CD4-positive, alpha-beta T cell treated with Interleukin-15 for 4 hours (primary cell): ENCODE measurements at regions not wholly inside any gene's neighbourhood (a gene's known extent, or its start where the extent isn't known, plus 50 kb on each side); places are given as distances from the start of the nearest gene placed in this dataset.
"Not testable (repeated sequence)": the region's sequence is repeated elsewhere in the genome, so short reads cannot be mapped to it uniquely, and the experiment has no call there.

Source experiments
- DNase-seq: peaks from one replicate; pipeline ENCODE4 v3.0.0-alpha.2; 2020; ENCODE audit warnings: low spot score

GRCh38 chr2:139686205-139686604 is 906.0 kb upstream of the NXPH2 start:
- DNase-seq: no peak

- no peak for DNase-seq
These were observed 905.1 kb upstream of the NXPH2 start for GRCh38 chr2:139685090-139685983.

- DNase-seq: no peak
These were observed 904.2 kb upstream of the NXPH2 start for GRCh38 chr2:139684286-139684860.

GRCh38 chr2:139674577-139674976 is 894.4 kb upstream of the NXPH2 start:
- DNase-seq: no peak

DNA sequence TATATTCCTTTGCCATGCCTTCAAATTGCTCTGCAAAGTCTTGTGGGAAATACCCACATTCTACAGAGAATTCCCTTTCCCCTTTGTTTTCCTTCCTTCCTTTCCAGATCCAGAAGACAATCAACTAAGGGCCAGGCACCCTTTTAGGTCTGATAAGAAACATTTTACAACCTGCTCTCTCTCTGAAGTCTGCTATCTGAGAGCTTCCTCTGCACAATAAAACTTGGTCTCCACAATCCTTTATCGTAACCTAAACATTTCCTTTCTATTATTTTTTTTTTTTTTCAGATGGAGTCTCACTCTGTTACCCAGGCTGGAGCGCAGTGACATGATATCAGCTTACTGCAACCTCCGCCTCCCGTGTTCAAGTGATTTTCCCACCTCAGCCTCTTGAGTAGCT is 893.3 kb upstream of the NXPH2 start:
- not testable (repeated sequence) for DNase-seq

GRCh38 chr2:139669675-139670074 is 889.5 kb upstream of the NXPH2 start:
- no peak for DNase-seq

DNA sequence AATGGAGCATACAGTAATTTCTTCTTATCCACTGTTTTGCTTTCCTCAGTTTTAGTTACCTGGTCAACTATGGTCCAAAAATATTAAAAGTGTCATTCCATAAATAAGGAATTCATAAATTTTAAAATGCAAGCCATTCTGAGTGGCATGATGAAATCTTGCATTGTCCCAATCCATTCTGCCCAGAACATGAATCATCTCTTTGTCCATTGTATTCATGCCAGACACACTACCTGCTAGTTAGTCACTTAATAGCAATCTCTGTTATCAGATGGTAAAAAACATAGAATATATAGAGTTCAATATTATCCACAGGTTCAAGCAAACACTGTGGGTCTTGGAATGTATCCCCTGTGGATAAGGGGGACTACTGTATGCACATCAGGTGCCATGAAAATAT is 872.2 kb upstream of the NXPH2 start:
- no peak for DNase-seq

- DNase-seq: no peak
These were observed 865.4 kb upstream of the NXPH2 start for GRCh38 chr2:139645617-139646016.

DNA sequence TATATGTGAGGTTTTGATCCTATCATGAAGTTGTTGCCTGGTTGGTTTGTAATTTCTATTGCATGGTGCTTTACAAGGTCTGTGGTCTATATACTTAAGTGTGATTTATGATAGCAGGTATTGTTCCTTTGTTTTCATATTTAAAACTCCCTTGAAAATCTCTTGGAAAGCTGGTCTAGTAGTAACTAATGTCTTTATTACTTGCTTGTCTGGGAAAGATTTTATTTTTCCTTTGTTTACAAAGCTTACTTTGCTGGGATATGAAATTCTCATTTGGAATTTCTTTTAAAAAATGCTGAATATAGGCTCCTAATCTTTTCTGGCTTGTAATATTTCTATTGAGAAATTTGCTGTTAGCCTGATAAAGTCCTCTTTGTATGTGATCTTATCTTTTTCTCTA is 862.9 kb upstream of the NXPH2 start:
- no peak for DNase-seq

- DNase-seq: no peak
These were observed 851.8 kb upstream of the NXPH2 start for GRCh38 chr2:139631966-139632365.

DNA sequence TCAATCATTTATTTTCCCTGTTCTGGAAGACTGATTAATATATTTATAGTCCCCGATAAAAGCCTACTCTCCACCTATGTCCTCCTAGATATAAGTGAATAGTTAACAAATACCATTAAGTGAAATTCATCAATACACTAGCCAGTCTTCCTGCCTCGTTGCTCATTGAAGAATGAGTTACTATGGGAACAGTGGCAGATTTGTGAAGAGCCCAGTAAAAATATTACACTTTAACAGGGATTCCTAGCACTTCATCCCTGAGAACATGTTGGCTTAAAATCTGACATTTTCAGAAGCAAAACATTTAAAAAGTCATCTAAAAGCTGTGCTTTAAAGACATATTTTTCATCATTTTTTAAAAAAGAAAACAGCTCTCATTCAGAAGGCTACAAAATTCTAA is 848.7 kb upstream of the NXPH2 start:
- DNase-seq: no peak

GRCh38 chr2:139626128-139626527 is 845.9 kb upstream of the NXPH2 start:
- DNase-seq: no peak

- no peak for DNase-seq
These were observed 842.5 kb upstream of the NXPH2 start for GRCh38 chr2:139622691-139623090.

GRCh38 chr2:139617747-139618146 is 837.6 kb upstream of the NXPH2 start:
- DNase-seq: no peak

GRCh38 chr2:139613264-139613663 is 833.1 kb upstream of the NXPH2 start:
- no peak for DNase-seq

DNA sequence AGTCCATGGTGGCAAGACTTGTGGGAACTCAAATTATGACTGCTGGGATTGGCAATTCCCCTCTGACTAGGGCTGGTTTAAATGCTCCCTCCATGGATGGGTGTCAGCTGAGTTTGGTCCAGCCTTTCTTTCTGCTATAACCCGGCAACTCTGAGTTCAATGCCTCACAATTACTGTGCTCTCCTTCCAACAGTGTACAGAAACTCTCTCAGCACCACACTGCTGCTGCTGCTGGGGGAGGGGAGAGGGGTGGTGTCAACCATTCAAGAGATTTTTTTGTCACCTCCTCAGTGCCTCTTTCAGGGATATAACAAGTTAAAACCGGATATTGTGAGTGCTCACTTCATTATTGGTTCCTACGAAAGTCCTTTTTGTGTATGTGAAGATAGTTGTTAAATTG is 830.3 kb upstream of the NXPH2 start:
- DNase-seq: no peak

DNA sequence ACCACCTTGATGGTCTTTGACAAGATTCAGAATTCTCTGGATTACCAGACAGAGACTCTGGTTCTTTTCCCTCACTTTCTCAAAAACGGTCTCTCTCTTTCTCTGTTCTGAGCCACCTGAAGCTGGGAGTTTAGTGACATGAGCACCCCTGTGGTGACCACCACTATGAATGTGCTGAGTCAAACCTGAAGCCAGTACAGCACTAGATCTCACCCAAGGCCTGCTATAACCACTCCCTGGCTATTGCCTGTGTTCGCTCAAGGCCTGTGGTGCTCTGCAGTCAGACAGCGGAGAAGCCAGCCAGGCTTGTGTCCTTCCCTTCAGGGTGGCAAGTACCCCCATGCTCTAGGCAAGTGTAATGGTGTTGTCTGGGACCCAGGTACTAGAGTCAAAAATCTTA is 828.9 kb upstream of the NXPH2 start:
- DNase-seq: no peak

GRCh38 chr2:139605668-139606067 is 825.5 kb upstream of the NXPH2 start:
- DNase-seq: no peak

GRCh38 chr2:139600166-139600565 is 820.0 kb upstream of the NXPH2 start:
- no peak for DNase-seq

- no peak for DNase-seq
These were observed 804.9 kb upstream of the NXPH2 start for GRCh38 chr2:139585101-139585500.

GRCh38 chr2:139574371-139574770 is 794.2 kb upstream of the NXPH2 start:
- no peak for DNase-seq

DNA sequence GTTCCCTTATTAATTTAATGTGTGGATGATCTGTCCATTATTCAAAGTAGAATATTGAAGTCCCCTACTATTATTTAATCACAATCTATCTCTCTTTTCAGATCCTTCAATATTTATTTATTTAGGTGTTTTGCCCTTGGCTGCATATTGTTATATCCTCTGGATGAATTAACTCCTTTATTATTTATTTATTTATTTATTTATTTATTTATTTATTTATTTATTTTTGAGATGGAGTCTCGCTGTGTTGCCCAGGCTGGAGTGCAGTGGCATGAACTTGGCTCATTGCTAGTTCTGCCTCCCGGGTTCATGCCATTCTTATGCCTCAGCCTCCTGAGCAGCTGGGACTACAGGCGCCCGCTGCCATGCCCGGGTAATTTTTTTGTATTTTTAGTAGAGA is 776.6 kb upstream of the NXPH2 start:
- DNase-seq: no peak

- no peak for DNase-seq
These were observed 770.7 kb upstream of the NXPH2 start for GRCh38 chr2:139550873-139551272.

DNA sequence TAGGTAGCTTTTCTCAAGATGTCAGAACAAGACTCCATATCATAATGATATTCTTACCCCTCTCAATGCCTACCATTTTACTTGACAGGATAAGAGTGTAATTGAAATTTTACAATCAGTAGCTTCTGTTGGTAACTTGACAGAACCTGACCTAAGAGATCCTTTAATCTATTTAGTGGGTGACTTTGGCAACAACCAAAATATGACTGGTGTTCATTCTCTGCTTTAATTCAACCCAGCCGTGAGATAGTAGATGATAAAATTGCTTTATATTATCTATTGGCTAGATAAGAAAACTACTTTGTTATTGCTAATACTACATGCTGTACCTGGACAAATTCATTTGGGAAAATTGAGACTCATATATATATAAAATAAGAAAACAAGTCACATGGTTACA is 770.2 kb upstream of the NXPH2 start:
- no peak for DNase-seq
